Prostate gland (tissue), 2 donors: ENCODE measurements at regions not wholly inside any gene's neighbourhood (a gene's known extent, or its start where the extent isn't known, plus 50 kb on each side); places are given as distances from the start of the nearest gene placed in this dataset.

Experiments used
- DNase-seq: peaks from one replicate; pipeline ENCODE4 v3.0.0-alpha.2; 2019; ENCODE audit warnings: low spot score
- H3K27ac ChIP-seq, 2 donors: fragments of 200-600 bp; sonication (generic); 2 replicates each; pipeline ENCODE4 v1.5.1; 2017 to 2019
- H3K27me3 ChIP-seq: fragments of 200-600 bp; sonication (generic); replicated peaks from 2 replicates; pipeline ENCODE4 v1.5.1; 2019; ENCODE audit not compliant: insufficient read depth
- H3K36me3 ChIP-seq, 2 donors: fragments of 200-600 bp; sonication (generic); 1 replicate in 1 of 2; 2 replicates in 1 of 2; pipeline versions ENCODE4 v1.5.1 to v1.8.1; 2017 to 2019
- H3K4me1 ChIP-seq: fragments of 200-600 bp; sonication (generic); replicated peaks from 2 replicates; pipeline ENCODE4 v1.5.1; 2019
- H3K4me3 ChIP-seq, 2 donors: fragments of 200-600 bp; sonication (generic); 2 replicates each; pipeline ENCODE4 v1.5.1; 2017 to 2019
- H3K9me3 ChIP-seq: fragments of 200-600 bp; sonication (generic); 2 replicates; pipeline ENCODE4 v1.5.1; 2017
- CTCF ChIP-seq, 4 experiments: fragments of 200-600 bp in 2 of 4; fragments of 450-650 bp in 2 of 4; sonication (generic) in 2 of 4; IDR thresholded peaks; 1 replicate in 3 of 4; 2 replicates in 1 of 4; pipeline ENCODE4 v1.5.1; 2016 to 2019; ENCODE audit warnings: antibody characterized with exemption in 4 of 4, mild to moderate bottlenecking in 2 of 4, moderate library complexity in 2 of 4
- POLR2A ChIP-seq: fragments of 450-650 bp; IDR thresholded peaks from one replicate; pipeline ENCODE4 v1.6.1; 2016; ENCODE audit warnings: antibody characterized with exemption, mild to moderate bottlenecking
- POLR2AphosphoS5 ChIP-seq: sonication (generic); formaldehyde crosslinking; IDR thresholded peaks from one replicate; pipeline ENCODE4 v1.6.1; 2017; ENCODE audit warnings: antibody characterized with exemption
- WGBS: methylation state at CpG from one replicate; pipeline ENCODE4 v1.1.5; 2018; 5-methylcytosine and 5-hydroxymethylcytosine counted together
- intact Hi-C: fragments of 100-400 bp; cut with DNase I; formaldehyde crosslinking; loops from one replicate; pipeline ENCODE4 v1.14.2; 2022

- TF ChIP-seq POLR2A = no peak
- TF ChIP-seq CTCF (IDR thresholded peaks at IDR 0.05) = no peak
- TF ChIP-seq POLR2AphosphoS5 = no peak
- H3K36me3 ChIP-seq = no peaks in the 10 kb centered on the region
- H3K4me3 ChIP-seq = no peak overlapping the region
- DNase-seq = no peak
- 79% methylated on average over 3 of the region's 3 CpGs for WGBS
- no peaks in the 10 kb centered on the region for H3K9me3 ChIP-seq
- H3K27me3 ChIP-seq = no peaks in the 10 kb centered on the region
- intact Hi-C loops = no loop called here
- no peaks in the 10 kb centered on the region for H3K4me1 ChIP-seq
- H3K27ac ChIP-seq = no peak overlapping the region
Observed at GRCh38 chr3:164236851-164237250, 841.4 kb downstream of the SI start.

- intact Hi-C loops = no loop called here
- no peaks in the 10 kb centered on the region for H3K27me3 ChIP-seq
- H3K4me1 ChIP-seq = no peaks in the 10 kb centered on the region
- no peak overlapping the region for H3K27ac ChIP-seq
- no peak for DNase-seq
- no peaks in the 10 kb centered on the region for H3K9me3 ChIP-seq
- no peak for TF ChIP-seq CTCF (IDR thresholded peaks at IDR 0.05)
- TF ChIP-seq POLR2AphosphoS5 = no peak
- no peak for TF ChIP-seq POLR2A
- H3K36me3 ChIP-seq = no peaks in the 10 kb centered on the region
- 82% methylated on average over 4 of the region's 4 CpGs for WGBS
- H3K4me3 ChIP-seq = no peak overlapping the region
Observed at GRCh38 chr3:164235289-164236028, 842.8 kb downstream of the SI start.

GRCh38 chr3:164233951-164234350 is 844.3 kb downstream of the SI start:
- TF ChIP-seq CTCF (IDR thresholded peaks at IDR 0.05) (no peak), POLR2AphosphoS5 (no peak), POLR2A (no peak)
- 85% methylated on average over 2 of the region's 2 CpGs for WGBS
- intact Hi-C loops = no loop called here

GRCh38 chr3:164231718-164232117 is 846.6 kb downstream of the SI start:
- intact Hi-C loops = no loop called here
- no peak for DNase-seq
- no peak for TF ChIP-seq POLR2A
- TF ChIP-seq CTCF (IDR thresholded peaks at IDR 0.05) = no peak
- no peak for TF ChIP-seq POLR2AphosphoS5
- 93% methylated on average over 1 of the region's 1 CpG for WGBS
- Histone ChIP-seq H3K27me3 (no peaks in the 10 kb centered on the region), H3K27ac (no peak overlapping the region), H3K9me3 (no peaks in the 10 kb centered on the region), H3K4me1 (no peaks in the 10 kb centered on the region), H3K36me3 (no peaks in the 10 kb centered on the region), H3K4me3 (no peak overlapping the region)

More at GRCh38 chr3:164233951-164234350, 844.3 kb downstream of the SI start:
- no peaks in the 10 kb centered on the region for H3K4me1 ChIP-seq
- no peak for DNase-seq
- no peak overlapping the region for H3K27ac ChIP-seq
- no peak overlapping the region for H3K4me3 ChIP-seq
- no peaks in the 10 kb centered on the region for H3K36me3 ChIP-seq
- no peaks in the 10 kb centered on the region for H3K9me3 ChIP-seq
- H3K27me3 ChIP-seq = no peaks in the 10 kb centered on the region

GRCh38 chr3:164230385-164231094 is 847.8 kb downstream of the SI start:
- Histone ChIP-seq H3K4me3 (no peak overlapping the region), H3K36me3 (no peaks in the 10 kb centered on the region), H3K9me3 (no peaks in the 10 kb centered on the region), H3K27ac (no peak overlapping the region), H3K27me3 (no peaks in the 10 kb centered on the region), H3K4me1 (no peaks in the 10 kb centered on the region)
- DNase-seq = no peak
- no peak for TF ChIP-seq POLR2A
- TF ChIP-seq POLR2AphosphoS5 = no peak
- TF ChIP-seq CTCF (IDR thresholded peaks at IDR 0.05) = no peak
- WGBS = 88% methylated on average over 3 of the region's 3 CpGs
- intact Hi-C loops = no loop called here
